Suprapubic skin (tissue), 4 donors: ENCODE measurements at regions not wholly inside any gene's neighbourhood (a gene's known extent, or its start where the extent isn't known, plus 50 kb on each side); places are given as distances from the start of the nearest gene placed in this dataset.

ENCODE experiments used
- DNase-seq, 2 donors: peaks; one replicate each; pipeline ENCODE4 v3.0.0-alpha.2; 2019; ENCODE audit warnings: low spot score in 2 of 2
- H3K27ac ChIP-seq: fragments of 200-600 bp; sonication (generic); one replicate; pipeline ENCODE4 v1.5.1; 2019
- H3K27me3 ChIP-seq: fragments of 200-600 bp; sonication (generic); one replicate; pipeline ENCODE4 v1.5.1; 2019
- H3K36me3 ChIP-seq: fragments of 200-600 bp; sonication (generic); one replicate; pipeline ENCODE4 v1.5.1; 2019
- H3K4me1 ChIP-seq: fragments of 200-600 bp; sonication (generic); one replicate; pipeline ENCODE4 v1.5.1; 2019
- H3K4me3 ChIP-seq: fragments of 200-600 bp; sonication (generic); one replicate; pipeline ENCODE4 v1.5.1; 2019; ENCODE audit warnings: mild to moderate bottlenecking
- H3K9me3 ChIP-seq: fragments of 200-600 bp; sonication (generic); one replicate; pipeline ENCODE4 v1.5.1; 2019
- EP300 ChIP-seq: sonication (generic); formaldehyde crosslinking; IDR thresholded peaks from one replicate; pipeline ENCODE4 v1.6.1; 2017; ENCODE audit warnings: antibody characterized with exemption
- POLR2A ChIP-seq, 2 donors: fragments of 450-650 bp; IDR thresholded peaks; one replicate each; pipeline ENCODE4 v1.6.1; 2017; ENCODE audit warnings: antibody characterized with exemption in 2 of 2, mild to moderate bottlenecking in 2 of 2, moderate library complexity in 2 of 2
- POLR2AphosphoS5 ChIP-seq, 3 donors: sonication (generic); formaldehyde crosslinking; IDR thresholded peaks; one replicate each; pipeline ENCODE4 v1.6.1; 2017; ENCODE audit warnings: antibody characterized with exemption in 3 of 3
- WGBS: methylation state at CpG from one replicate; pipeline ENCODE4 v1.1.5; 2018; 5-methylcytosine and 5-hydroxymethylcytosine counted together
- TF ChIP-seq, protein P1 (sequence below), 2 donors: fragments of 200-600 bp in 1 of 2; fragments of 450-650 bp in 1 of 2; sonication (generic) in 1 of 2; IDR thresholded peaks; one replicate each; pipeline ENCODE4 v1.5.1; 2016 to 2019; ENCODE audit warnings: antibody characterized with exemption in 2 of 2, mild to moderate bottlenecking in 1 of 2, moderate library complexity in 1 of 2

DNA sequence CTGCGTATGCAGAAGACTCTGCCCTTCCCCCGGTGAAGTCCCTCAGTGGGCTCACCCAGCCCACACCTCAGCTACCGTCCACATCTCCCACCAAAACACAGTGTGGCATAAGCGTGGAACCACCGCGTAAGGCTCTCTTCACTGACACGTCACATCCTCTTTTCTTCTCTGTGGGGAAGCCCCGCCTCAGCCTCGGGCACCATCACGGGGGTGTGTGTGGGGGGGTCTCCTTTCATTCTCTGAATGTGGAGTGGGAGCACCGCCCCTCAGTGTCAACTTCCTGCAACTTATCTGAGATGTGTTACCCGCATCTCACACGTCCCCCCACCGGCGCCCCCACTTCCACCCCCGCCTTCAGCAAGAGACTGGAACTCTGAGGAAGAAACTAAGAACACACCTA lies 388.4 kb upstream of the JARID2 start:
- 80% methylated on average over 16 of the region's 16 CpGs for WGBS
- H3K27me3 ChIP-seq, result no peaks in the 10 kb centered on the region
- no peaks in the 10 kb centered on the region for H3K36me3 ChIP-seq
- TF ChIP-seq POLR2A (IDR thresholded peaks at IDR 0.05) (no peak), POLR2AphosphoS5 (IDR thresholded peaks at IDR 0.05) (no peak), EP300 (no peak)
- TF ChIP-seq, protein P1, sequence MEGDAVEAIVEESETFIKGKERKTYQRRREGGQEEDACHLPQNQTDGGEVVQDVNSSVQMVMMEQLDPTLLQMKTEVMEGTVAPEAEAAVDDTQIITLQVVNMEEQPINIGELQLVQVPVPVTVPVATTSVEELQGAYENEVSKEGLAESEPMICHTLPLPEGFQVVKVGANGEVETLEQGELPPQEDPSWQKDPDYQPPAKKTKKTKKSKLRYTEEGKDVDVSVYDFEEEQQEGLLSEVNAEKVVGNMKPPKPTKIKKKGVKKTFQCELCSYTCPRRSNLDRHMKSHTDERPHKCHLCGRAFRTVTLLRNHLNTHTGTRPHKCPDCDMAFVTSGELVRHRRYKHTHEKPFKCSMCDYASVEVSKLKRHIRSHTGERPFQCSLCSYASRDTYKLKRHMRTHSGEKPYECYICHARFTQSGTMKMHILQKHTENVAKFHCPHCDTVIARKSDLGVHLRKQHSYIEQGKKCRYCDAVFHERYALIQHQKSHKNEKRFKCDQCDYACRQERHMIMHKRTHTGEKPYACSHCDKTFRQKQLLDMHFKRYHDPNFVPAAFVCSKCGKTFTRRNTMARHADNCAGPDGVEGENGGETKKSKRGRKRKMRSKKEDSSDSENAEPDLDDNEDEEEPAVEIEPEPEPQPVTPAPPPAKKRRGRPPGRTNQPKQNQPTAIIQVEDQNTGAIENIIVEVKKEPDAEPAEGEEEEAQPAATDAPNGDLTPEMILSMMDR (IDR thresholded peaks at IDR 0.05), result no peak
- no peak for DNase-seq
- no peak overlapping the region for H3K4me3 ChIP-seq
- no peaks in the 10 kb centered on the region for H3K4me1 ChIP-seq
- H3K9me3 ChIP-seq, result no peaks in the 10 kb centered on the region
- no peak overlapping the region for H3K27ac ChIP-seq

DNA sequence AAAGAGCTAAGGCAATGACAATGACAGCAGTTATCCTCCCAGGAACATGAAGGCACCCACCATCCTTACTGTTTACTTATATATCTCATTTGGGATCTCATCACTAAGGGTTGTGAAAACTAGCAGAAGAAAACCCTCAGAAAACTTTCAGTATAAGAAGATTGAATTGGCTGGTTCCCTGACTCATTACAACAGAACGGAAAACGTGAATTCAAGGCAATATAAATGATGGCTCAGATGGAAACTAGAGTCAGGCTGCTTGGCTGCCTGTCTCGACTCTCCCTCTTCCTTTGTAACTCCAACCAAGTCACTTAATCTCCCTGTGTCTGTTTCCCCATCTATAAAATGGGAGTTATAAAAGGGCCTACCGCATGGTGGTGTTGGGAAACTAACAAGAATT lies 387.1 kb upstream of the JARID2 start:
- WGBS, result 86% methylated on average over 4 of the region's 4 CpGs
- no peaks in the 10 kb centered on the region for H3K9me3 ChIP-seq
- H3K4me1 ChIP-seq, result no peaks in the 10 kb centered on the region
- H3K27me3 ChIP-seq, result no peaks in the 10 kb centered on the region
- no peak overlapping the region for H3K4me3 ChIP-seq
- DNase-seq, result no peak
- no peaks in the 10 kb centered on the region for H3K36me3 ChIP-seq
- TF ChIP-seq, protein P1 (IDR thresholded peaks at IDR 0.05), result no peak
- TF ChIP-seq POLR2A (IDR thresholded peaks at IDR 0.05), result no peak
- TF ChIP-seq POLR2AphosphoS5 (IDR thresholded peaks at IDR 0.05), result no peak
- no peak for TF ChIP-seq EP300
- H3K27ac ChIP-seq, result no peak overlapping the region

DNA sequence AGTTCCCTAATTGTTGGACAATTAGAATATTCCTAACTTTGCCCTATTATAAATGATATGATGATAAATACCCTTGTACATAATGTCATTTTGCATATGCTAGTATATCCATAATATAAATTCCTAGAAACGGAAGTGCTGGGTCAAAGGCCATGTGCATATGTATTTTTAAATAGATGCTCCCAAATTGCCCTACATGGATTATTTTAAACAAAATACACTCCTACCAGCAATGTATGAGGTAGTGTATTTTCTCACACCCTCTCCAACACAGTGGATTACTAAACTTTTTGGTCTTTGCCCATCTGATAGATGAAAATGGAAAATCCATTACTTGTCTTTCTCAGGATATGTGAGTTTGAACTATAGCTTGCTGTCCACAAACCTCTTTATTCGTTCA lies 385.1 kb upstream of the JARID2 start:
- no peaks in the 10 kb centered on the region for H3K4me1 ChIP-seq
- H3K36me3 ChIP-seq, result no peaks in the 10 kb centered on the region
- H3K27ac ChIP-seq, result no peak overlapping the region
- TF ChIP-seq EP300 (no peak), POLR2AphosphoS5 (IDR thresholded peaks at IDR 0.05) (no peak), POLR2A (IDR thresholded peaks at IDR 0.05) (no peak)
- TF ChIP-seq, protein P1 (IDR thresholded peaks at IDR 0.05), result no peak
- no peak overlapping the region for H3K4me3 ChIP-seq
- no peaks in the 10 kb centered on the region for H3K9me3 ChIP-seq
- 84% methylated on average over 2 of the region's 2 CpGs for WGBS
- DNase-seq, result no peak
- H3K27me3 ChIP-seq, result no peaks in the 10 kb centered on the region

DNA sequence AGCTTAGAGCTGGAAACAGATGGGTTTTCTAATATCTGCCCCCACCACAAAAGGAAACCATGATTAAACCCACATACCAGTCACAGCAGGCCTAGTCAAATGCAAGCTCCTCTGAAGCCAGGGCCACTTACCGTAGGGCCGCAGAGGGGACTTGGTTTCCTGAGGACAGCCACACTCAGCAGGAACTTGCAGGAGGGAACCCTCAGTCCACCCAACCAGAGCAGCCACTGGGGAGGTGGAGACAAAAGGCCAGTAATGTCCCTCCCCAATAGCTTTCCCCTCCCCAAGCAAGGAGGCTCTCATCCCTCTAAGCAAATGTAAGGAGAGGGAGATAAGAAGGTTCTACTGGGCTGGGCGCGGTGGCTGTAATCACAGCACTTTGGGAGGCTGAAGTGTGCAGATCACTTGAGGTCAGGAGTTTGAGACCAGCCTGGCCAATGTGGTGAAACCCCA lies 384.4 kb upstream of the JARID2 start:
- H3K9me3 ChIP-seq, result no peaks in the 10 kb centered on the region
- H3K4me1 ChIP-seq, result no peaks in the 10 kb centered on the region
- no peak overlapping the region for H3K27ac ChIP-seq
- no peaks in the 10 kb centered on the region for H3K36me3 ChIP-seq
- DNase-seq, result no peak
- no peaks in the 10 kb centered on the region for H3K27me3 ChIP-seq
- WGBS, result 86% methylated on average over 4 of the region's 4 CpGs
- no peak overlapping the region for H3K4me3 ChIP-seq
- TF ChIP-seq EP300 (no peak), POLR2A (IDR thresholded peaks at IDR 0.05) (no peak), POLR2AphosphoS5 (IDR thresholded peaks at IDR 0.05) (no peak)
- TF ChIP-seq, protein P1 (IDR thresholded peaks at IDR 0.05), result no peak

DNA sequence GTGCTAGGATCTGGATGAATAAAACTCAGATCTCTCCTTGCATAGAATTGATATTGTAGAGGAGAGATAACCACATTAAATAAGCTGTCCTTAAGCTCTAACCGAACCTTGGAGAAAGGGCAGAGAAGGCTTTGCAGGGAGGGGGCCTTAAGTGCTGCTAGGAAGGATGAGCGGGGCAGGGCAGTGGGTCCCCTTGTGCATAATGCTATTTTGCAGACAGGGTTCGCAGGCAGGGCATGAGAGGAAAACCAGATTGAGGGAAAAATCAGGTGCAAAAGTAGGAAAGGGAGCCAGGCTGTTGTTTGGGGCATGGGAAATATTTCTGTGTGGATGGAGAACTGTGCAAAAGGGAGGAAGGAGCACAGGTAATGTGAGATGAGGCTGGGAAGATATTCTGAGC lies 383.0 kb upstream of the JARID2 start:
- DNase-seq, result no peak
- Histone ChIP-seq H3K27ac (no peak overlapping the region), H3K4me1 (no peaks in the 10 kb centered on the region), H3K36me3 (no peaks in the 10 kb centered on the region), H3K4me3 (no peak overlapping the region), H3K9me3 (no peaks in the 10 kb centered on the region), H3K27me3 (no peaks in the 10 kb centered on the region)
- 97% methylated on average over 3 of the region's 3 CpGs for WGBS
- TF ChIP-seq POLR2AphosphoS5 (IDR thresholded peaks at IDR 0.05), result no peak
- no peak for TF ChIP-seq EP300
- TF ChIP-seq, protein P1 (IDR thresholded peaks at IDR 0.05), result no peak
- TF ChIP-seq POLR2A (IDR thresholded peaks at IDR 0.05), result no peak
